ENCODE measurements at regions not wholly inside any gene's neighbourhood (a gene's known extent, or its start where the extent isn't known, plus 50 kb on each side); places are given as distances from the start of the nearest gene placed in this dataset.
"Not testable (repeated sequence)": the region's sequence is repeated elsewhere in the genome, so short reads cannot be mapped to it uniquely, and the experiment has no call there.

DNA sequence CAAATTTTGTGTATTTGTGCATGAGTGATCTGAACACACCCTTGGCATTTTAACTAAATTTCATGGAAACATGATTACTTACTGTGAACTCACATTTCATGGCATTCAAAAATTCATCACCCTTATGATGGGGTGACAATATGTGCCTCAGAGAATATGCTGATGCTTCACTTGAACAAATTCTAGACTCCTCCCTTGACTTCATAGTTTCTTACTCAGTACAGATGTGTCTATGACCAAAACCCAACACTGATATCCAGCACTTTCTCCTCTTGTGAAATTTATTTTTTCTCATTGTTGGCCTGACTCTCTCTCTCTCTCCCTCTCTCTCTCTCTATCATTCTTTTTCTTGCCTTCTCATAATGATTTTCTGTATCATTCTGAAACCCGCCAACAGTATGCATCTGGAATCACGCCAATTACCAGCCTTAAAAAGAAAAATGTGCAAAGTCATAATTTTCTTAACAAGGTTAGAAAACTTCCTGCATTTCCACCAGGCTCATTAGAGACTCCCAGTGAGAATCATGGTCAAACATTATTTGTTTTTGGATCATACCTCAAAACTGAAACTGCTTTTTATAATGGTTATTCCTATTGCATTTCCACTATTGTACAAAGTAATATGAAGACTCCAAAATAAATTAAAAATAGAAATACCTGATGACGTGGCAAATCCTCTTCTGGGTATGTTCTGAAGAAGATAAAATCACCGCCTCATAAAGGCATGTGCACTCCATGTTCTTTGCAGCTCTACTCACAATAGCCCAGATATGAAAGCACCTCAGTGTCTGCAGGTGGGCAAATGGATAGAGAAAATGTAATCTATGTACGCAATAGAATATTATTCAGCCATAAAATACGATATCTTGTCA, 722.2 kb downstream of the TMEM121 start:
- Histone ChIP-seq H3K9me3 (replicated peaks) (peaks cover 9% of the 10 kb centered on the region), H3K27me3 (ENCODE audit: low read depth) (peaks cover 43% of the 10 kb centered on the region), H3K4me3 (no peak overlapping the region), H3K36me3 (no peaks in the 10 kb centered on the region), H3K27ac (replicated peaks) (no peak overlapping the region), H3K4me1 (no peaks in the 10 kb centered on the region)
- TF ChIP-seq CTCF (IDR thresholded peaks at IDR 0.05; ENCODE audit: borderline replicate concordance) = no peak
- intact Hi-C loops (cut with micrococcal nuclease) = no loop called here
- no peak for DNase-seq

GRCh38 chr14:106253995-106254394, 727.6 kb downstream of the TMEM121 start:
- peaks cover 74% of the 10 kb centered on the region for H3K27me3 ChIP-seq (ENCODE audit: low read depth)
- H3K4me3 ChIP-seq; DNase-seq; H3K4me1 ChIP-seq; H3K27ac ChIP-seq (replicated peaks); intact Hi-C loops (cut with micrococcal nuclease); H3K36me3 ChIP-seq; H3K9me3 ChIP-seq (replicated peaks): not testable (repeated sequence)

DNA sequence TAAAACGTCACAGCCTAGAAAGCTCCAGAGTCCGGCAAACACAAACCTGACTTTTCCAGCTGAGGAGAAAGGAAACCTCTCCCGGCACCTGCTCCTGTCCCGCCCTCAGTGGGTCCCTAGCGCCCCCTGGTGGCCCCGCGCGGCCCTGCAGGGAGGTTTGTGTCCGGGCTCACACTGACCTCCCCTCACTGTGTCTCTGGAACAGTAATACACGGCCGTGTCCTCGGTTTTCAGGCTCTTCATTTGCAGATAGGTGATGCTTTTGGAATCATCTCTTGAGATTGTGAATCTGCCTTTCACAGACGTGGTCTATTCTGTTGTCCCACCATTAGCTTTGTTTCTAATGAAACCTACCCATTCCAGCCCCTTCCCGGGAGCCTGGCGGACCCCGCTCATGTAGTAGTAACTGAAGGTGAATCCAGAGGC, 731.2 kb downstream of the TMEM121 start:
- DNase-seq; H3K36me3 ChIP-seq; H3K4me1 ChIP-seq; H3K4me3 ChIP-seq; intact Hi-C loops (cut with micrococcal nuclease); H3K27ac ChIP-seq (replicated peaks); H3K9me3 ChIP-seq (replicated peaks): not testable (repeated sequence)
- TF ChIP-seq CTCF (IDR thresholded peaks at IDR 0.05; ENCODE audit: borderline replicate concordance) = peak; percentile 49
- peaks cover 80% of the 10 kb centered on the region for H3K27me3 ChIP-seq (ENCODE audit: low read depth)

DNA sequence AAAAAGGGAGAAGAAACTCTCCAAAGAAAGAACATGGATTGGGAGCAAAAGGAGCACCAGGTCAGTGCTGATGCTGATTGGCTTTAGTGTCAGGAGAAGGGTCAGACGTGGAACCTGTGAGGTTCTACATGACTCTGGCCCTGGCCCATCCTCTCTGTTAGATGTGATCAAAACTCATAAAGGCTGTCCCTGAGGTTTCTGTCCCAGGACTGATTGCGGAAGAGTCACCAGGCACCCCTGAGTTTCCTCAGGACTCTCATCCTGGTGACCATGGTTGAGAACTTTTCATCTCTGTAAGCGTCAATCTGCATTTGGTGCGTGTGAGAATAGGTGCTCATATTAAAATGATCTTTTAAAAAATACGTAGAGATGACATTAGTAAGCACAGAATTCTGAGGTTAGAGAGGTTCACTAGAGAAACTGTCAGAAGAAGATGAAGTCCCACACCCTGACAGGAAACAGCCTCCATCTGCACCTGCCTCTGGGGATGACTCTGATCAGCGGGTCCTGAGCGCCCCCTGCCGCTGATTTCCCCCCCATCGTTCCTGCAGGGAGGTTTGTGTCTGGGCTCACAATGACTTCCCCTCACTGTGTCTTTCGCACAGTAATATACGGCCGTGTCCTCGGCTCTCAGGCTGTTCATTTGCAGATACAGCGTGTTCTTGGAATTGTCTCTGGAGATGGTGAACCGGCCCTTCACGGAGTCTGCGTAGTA, 741.8 kb downstream of the TMEM121 start:
- Histone ChIP-seq H3K27me3 (ENCODE audit: low read depth) (peaks cover 95% of the 10 kb centered on the region), H3K36me3 (no peaks in the 10 kb centered on the region), H3K4me1 (no peaks in the 10 kb centered on the region), H3K4me3 (no peak overlapping the region), H3K27ac (replicated peaks) (no peak overlapping the region), H3K9me3 (replicated peaks) (no peaks in the 10 kb centered on the region)
- no peak for TF ChIP-seq CTCF (IDR thresholded peaks at IDR 0.05; ENCODE audit: borderline replicate concordance)
- intact Hi-C loops (cut with micrococcal nuclease) = no loop called here
- no peak for DNase-seq

- H3K27me3 ChIP-seq (ENCODE audit: low read depth) = peaks cover 94% of the 10 kb centered on the region
- no peaks in the 10 kb centered on the region for H3K4me1 ChIP-seq
- intact Hi-C loops (cut with micrococcal nuclease) = no loop called here
- H3K9me3 ChIP-seq (replicated peaks) = no peaks in the 10 kb centered on the region
- no peak overlapping the region for H3K27ac ChIP-seq (replicated peaks)
- DNase-seq = no peak
- H3K4me3 ChIP-seq = no peak overlapping the region
- no peak for TF ChIP-seq CTCF (IDR thresholded peaks at IDR 0.05; ENCODE audit: borderline replicate concordance)
- no peaks in the 10 kb centered on the region for H3K36me3 ChIP-seq
Observed at GRCh38 chr14:106269029-106269428, 742.6 kb downstream of the TMEM121 start.
